NCI-H146 treated with DMSO at 0.1 percent for 48 hours (cell line): ENCODE measurements at regions not wholly inside any gene's neighbourhood (a gene's known extent, or its start where the extent isn't known, plus 50 kb on each side); places are given as distances from the start of the nearest gene placed in this dataset.

Experiments used
- DNase-seq: peaks from one replicate; lab custom pipeline; 2025; ENCODE audit not compliant: unreplicated experiment; lab: John Stamatoyannopoulos, UW

DNA sequence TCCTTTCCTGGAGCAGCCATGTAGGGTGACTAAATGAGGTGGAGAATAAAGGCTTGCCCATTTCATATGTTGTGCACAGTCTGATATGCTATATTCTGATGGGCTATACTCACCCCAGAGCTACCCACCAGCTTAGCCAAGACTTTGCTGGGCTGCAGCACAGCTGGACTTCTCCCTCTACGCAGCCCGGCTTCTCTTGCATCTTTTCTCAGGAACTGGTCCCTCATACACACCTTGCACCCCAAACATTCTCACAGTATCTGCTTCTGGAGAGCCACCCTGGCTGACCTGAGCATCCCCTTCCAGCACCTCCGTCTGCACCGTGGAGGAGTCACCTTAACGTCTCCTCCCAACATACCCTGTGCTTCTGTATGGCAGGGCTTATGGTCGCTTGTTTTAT lies 150.8 kb upstream of the PMEPA1 start:
- DNase-seq = no peak

DNA sequence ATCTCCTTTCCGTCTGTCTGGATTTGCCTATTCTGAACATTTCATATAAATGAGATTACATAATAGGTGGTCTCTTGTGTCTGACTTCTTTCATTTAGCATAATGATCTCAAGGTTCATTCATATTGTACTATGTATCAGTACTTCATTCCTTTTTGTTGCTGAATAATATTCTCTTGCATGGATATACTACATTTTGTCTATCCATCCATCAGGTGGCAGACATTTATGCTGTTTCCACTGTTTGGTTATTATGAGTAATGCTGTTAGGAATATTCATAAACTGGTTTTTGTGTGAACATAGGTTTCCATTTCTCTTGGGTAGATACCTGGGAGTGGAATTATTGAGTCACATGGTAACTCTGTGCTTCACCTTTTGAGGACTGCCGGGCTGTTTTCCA lies 148.2 kb upstream of the PMEPA1 start:
- DNase-seq = no peak

- DNase-seq = no peak
Observed at GRCh38 chr20:57857118-57857517, 147.3 kb upstream of the PMEPA1 start.

DNA sequence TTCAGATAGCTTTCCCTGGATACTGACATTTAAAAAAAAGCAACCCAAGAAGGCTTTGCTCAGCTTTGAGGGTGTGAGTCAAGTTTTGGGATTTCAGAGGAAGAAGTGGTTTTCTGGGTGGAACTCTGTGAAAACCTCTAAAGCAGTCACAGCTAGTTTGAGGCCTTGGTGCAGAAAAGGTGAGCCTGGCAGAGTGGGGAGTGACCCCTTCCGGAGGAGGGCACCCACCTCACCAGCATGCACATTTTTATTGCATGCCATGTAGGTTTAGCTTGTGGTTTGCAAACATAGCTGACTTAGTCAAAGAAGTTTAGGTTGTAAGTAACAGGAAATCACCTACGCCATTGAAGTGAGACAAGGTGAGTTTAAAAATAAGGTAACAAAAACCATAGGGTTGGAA lies 146.8 kb upstream of the PMEPA1 start:
- DNase-seq = no peak

GRCh38 chr20:57851796-57852195 lies 142.0 kb upstream of the PMEPA1 start:
- no peak for DNase-seq

GRCh38 chr20:57851025-57851682 lies 141.3 kb upstream of the PMEPA1 start:
- no peak for DNase-seq

GRCh38 chr20:57849521-57850215 lies 139.9 kb upstream of the PMEPA1 start:
- DNase-seq = no peak

DNA sequence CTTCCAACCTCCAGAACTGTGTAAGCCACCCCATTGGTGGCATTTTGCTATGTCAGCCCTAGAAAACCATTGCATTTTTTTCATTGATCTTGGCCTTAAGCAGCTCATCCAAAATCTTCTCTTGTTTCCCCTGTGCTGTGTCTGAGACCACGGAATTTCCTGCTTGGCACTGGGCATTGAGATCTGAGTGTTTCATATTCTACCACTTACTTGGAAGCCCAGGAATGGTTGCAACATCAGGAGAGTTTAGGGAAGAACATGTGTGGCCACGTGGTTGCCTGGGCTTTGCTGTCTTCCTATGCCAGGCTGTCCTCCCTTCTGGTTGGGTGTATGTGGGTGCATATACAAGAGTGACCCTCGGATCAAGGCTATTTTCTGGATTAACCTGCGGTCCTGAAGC lies 139.3 kb upstream of the PMEPA1 start:
- DNase-seq = no peak

DNA sequence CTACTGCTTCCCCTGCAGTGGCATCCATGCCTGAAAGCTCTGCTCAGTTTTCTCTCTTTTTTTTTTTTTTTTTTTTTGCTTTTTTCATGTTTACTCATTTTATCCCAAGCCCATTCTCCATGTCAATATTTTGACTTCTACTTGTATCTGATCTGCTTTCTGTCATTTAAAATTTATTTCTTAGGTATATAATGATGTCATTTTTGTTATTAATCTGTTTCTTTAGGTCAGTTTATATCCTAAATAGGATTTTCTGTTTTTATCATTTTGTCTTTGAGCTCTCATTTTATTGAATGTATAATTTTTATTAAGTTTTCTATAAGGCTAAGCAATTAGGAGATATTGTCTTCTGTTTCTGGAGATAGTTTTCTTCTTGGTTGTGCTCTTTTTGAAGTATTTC lies 138.5 kb upstream of the PMEPA1 start:
- no peak for DNase-seq

GRCh38 chr20:57847104-57847503 lies 137.3 kb upstream of the PMEPA1 start:
- DNase-seq = no peak

GRCh38 chr20:57844626-57845596 lies 135.1 kb upstream of the PMEPA1 start:
- DNase-seq = no peak

- no peak for DNase-seq
Observed at GRCh38 chr20:57843941-57844625, 134.3 kb upstream of the PMEPA1 start.

- DNase-seq = peak; percentile 87
Observed at GRCh38 chr20:57842720-57843119, 132.9 kb upstream of the PMEPA1 start.

GRCh38 chr20:57841297-57841866 lies 131.6 kb upstream of the PMEPA1 start:
- no peak for DNase-seq

DNA sequence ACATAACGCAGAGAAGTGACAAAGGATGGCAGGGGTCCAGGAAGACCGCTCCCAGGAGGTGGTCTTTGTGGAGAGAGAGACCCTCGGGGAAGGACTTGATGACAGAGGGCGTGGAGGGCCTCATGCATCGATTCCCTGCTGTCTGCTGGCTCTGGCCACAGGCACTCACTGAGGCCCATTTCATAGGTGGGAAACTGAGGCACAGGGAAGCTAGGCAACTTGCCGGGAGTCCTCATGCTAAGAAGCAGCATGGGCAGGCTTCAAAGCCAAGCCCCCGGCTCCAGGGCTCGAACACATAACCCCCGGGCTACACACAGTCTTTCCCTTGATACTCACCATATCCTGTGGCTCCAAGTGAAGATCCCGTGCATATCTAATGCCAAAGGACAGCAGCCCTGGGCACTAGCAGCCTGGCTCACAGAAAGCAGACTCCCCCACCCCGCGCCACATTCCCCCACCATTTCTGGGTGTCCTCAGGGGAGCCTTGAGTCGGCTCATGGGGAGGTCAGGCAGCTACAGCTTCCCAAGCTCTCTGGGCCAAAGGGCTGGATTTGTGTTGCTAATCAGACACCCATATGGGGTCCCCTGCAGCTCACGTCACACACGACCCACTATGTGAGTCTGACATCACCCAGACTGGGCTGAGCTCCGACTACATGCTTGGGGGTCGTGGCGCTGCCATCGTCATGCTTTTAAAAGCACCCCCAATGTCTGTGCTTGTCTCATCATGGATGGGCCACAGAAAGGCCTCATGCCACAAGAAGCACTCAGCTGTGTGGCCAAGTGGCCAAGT lies 130.9 kb upstream of the PMEPA1 start:
- no peak for DNase-seq

GRCh38 chr20:57840066-57840465 lies 130.3 kb upstream of the PMEPA1 start:
- no peak for DNase-seq

DNA sequence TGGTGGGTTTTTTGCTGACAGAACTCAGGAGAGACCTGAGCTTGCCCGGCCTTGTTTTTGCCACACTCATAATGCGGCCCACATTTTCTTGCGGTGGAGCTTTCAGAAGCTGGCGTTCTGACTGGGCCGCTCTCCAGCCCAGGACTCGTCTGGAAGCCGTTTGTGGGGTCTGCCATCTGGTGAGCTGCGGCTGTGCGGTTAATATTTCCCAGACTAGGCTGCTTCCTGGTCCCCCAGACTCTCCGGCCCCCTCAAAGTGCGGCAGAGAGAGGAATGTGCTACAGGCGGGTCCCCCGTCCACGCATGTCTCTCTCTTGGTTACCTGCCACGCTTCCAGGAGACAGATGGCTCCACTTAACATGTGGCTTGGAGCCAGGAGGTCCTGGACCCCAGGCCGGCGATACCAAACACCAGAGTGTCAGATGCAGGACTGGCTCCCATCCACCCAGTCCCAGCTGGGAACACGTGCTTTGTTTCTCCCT lies 128.9 kb upstream of the PMEPA1 start:
- no peak for DNase-seq

DNA sequence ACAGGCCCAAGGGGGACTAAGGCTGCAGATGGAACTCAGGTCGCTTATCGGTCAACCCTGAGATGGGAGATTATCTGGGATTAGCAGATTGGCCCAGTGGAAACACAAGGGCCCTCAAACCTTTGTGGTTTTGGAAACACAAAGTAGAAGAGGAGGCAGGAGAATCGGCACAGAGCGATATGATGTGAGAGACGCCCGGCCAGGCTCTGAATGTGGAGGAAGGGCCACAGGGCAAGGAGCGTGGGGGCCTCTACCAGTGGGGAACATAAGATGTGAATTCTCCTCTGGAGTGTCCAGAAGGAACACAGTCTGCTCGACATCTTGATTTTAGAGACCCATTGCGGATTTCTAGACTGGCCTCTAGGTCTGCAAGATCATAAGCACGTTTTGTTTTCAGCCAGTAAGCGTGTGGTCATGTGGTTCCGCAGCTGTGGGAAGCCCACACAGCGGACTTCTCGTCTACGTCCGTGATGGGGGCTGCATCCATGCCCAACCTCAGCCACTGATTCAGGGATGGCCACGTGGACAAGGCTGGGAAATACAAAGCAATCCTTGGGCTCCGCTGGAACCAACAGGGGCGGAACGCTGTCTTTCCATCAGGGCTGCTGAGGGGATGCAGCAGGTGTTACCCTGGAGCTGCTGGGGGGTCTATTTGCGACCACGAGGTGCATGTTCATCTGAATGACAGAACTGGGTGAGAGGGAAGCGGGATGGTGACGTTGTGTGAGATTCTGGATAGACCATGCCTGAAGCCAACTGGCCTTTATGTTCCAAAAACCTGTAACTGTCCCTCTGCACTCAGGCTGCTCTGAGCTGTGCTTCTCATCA lies 127.6 kb upstream of the PMEPA1 start:
- DNase-seq = no peak
